A549 (cell line): ENCODE measurements at regions not wholly inside any gene's neighbourhood (a gene's known extent, or its start where the extent isn't known, plus 50 kb on each side); places are given as distances from the start of the nearest gene placed in this dataset.

Source experiments
- CHD4 ChIP-seq: fragments of 200-600 bp; sonication (generic); IDR thresholded peaks from 2 replicates; pipeline ENCODE4 v1.6.1; 2016; ENCODE audit warnings: antibody characterized with exemption, mild to moderate bottlenecking, borderline replicate concordance
- CTCF ChIP-seq: fragments of >200 bp; sonication (Bioruptor Twin); formaldehyde crosslinking; IDR thresholded peaks from 3 replicates; pipeline ENCODE4 v1.5.1; 2016
- FOSL2 ChIP-seq, 2 experiments: fragments of 450-650 bp in 1 of 2; fragments of >200 bp in 1 of 2; sonication (Bioruptor Twin) in 1 of 2; formaldehyde crosslinking; IDR thresholded peaks; 2 replicates each; pipeline versions ENCODE4 v1.5.0 to v1.6.1; 2016 to 2020; ENCODE audit warnings: mild to moderate bottlenecking in 1 of 2, moderate library complexity in 1 of 2
- HDAC2 ChIP-seq: fragments of 200-600 bp; sonication (generic); IDR thresholded peaks from 2 replicates; pipeline ENCODE4 v1.6.1; 2016
- MAFK ChIP-seq: fragments of 450-650 bp; IDR thresholded peaks from 2 replicates; pipeline ENCODE4 v1.6.1; 2014; ENCODE audit not compliant: partially characterized antibody
- MYC ChIP-seq: IDR thresholded peaks from 2 replicates; pipeline ENCODE4 v1.6.1; 2012; ENCODE audit warnings: mild to moderate bottlenecking, inconsistent platforms, low read length, improper control_type of control experiment, borderline replicate concordance
- POLR2A ChIP-seq: IDR thresholded peaks from 2 replicates; pipeline ENCODE4 v1.6.1; 2012; ENCODE audit warnings: mild to moderate bottlenecking, low read length
- RAD21 ChIP-seq, 2 experiments: fragments of >200 bp in 1 of 2; sonication (Bioruptor Twin) in 1 of 2; formaldehyde crosslinking in 1 of 2; IDR thresholded peaks in 1 of 2; conservative IDR thresholded peaks in 1 of 2; 2 replicates in 1 of 2; 3 replicates in 1 of 2; pipeline ENCODE4 v1.6.1; 2012 to 2018; ENCODE audit warnings: inconsistent platforms in 1 of 2
- REST ChIP-seq: fragments of 200-600 bp; sonication (generic); IDR thresholded peaks from 2 replicates; pipeline ENCODE4 v1.6.1; 2016; ENCODE audit warnings: antibody characterized with exemption, mild to moderate bottlenecking, moderate library complexity
- RFX5 ChIP-seq: fragments of 450-650 bp; IDR thresholded peaks from 2 replicates; pipeline ENCODE4 v1.7.1; 2014; ENCODE audit warnings: antibody characterized with exemption, mild to moderate bottlenecking, moderate library complexity
- USF2 ChIP-seq: fragments of 450-650 bp; IDR thresholded peaks from 2 replicates; pipeline ENCODE4 v1.6.1; 2014; ENCODE audit warnings: antibody characterized with exemption

GRCh38 chr1:67941746-67942145 is 108.5 kb upstream of the GNG12 start:
- TF ChIP-seq MAFK (no peak), CTCF (no peak), FOSL2 (IDR thresholded peaks at IDR 0.05) (no peak), FOSL2 (CRISPR knock-in tag; IDR thresholded peaks at IDR 0.05) (no peak), POLR2A (no peak), USF2 (no peak), RFX5 (no peak), RAD21 (conservative IDR thresholded peaks at IDR 0.05 in 1 of 2, IDR thresholded peaks at IDR 0.05 in 1 of 2) (no peak), CHD4 (no peak), REST (no peak), MYC (no peak), HDAC2 (no peak)
